Peyer's patch (tissue), 4 donors: ENCODE measurements at regions not wholly inside any gene's neighbourhood (a gene's known extent, or its start where the extent isn't known, plus 50 kb on each side); places are given as distances from the start of the nearest gene placed in this dataset.
"Not testable (repeated sequence)": the region's sequence is repeated elsewhere in the genome, so short reads cannot be mapped to it uniquely, and the experiment has no call there.

ENCODE experiments used
- CTCF ChIP-seq, 6 experiments: fragments of 450-650 bp in 4 of 6; fragments of 200-600 bp in 2 of 6; sonication (generic) in 1 of 6; IDR thresholded peaks; one replicate each; pipeline ENCODE4 v1.5.1; 2017 to 2019; ENCODE audit warnings: antibody characterized with exemption in 6 of 6, mild to moderate bottlenecking in 3 of 6, moderate library complexity in 1 of 6
- POLR2A ChIP-seq, 2 donors: fragments of 450-650 bp; IDR thresholded peaks; one replicate each; pipeline ENCODE4 v1.5.1; 2017; ENCODE audit warnings: antibody characterized with exemption in 2 of 2, mild to moderate bottlenecking in 2 of 2, moderate library complexity in 2 of 2

- TF ChIP-seq CTCF, POLR2A (IDR thresholded peaks at IDR 0.05): not testable (repeated sequence)
Measured at GRCh38 chr7:76716551-76716950, 89.5 kb upstream of the POMZP3 start.
